HCT116 (cell line): ENCODE measurements at regions not wholly inside any gene's neighbourhood (a gene's known extent, or its start where the extent isn't known, plus 50 kb on each side); places are given as distances from the start of the nearest gene placed in this dataset.

Experiments
- ATAC-seq: fragments of 200-7000 bp; cut with Tn5 transposase; 2 replicates; pipeline ENCODE4 v1.9.1; 2020; ENCODE audit warnings: mild to moderate bottlenecking, moderate library complexity
- BruUV-seq: library from RNA; stranded (reverse); fragments of 400-500 nt; replicated peaks from 2 replicates; lab custom pipeline; 2021; lab: Mats Ljungman, UMichigan
- CTCF ChIA-PET: fragments of 300-600 bp; sonication (Branson Sonifier 250); formaldehyde crosslinking; loops from one replicate; lab custom pipeline; 2021; ENCODE audit warnings: antibody characterized with exemption; lab: Charles Lee
- POLR2A ChIA-PET: fragments of 300-600, 350-600 bp; sonication (Branson Sonifier 250); formaldehyde crosslinking; loops from one replicate; lab custom pipeline; 2021; ENCODE audit warnings: antibody characterized with exemption; lab: Charles Lee
- RAD21 ChIA-PET, 2 experiments: fragments of 300-600 bp; sonication (Branson Sonifier 250); formaldehyde crosslinking; loops; one replicate each; lab custom pipeline; 2023; ENCODE audit warnings: low total read pairs in 2 of 2; ENCODE audit not compliant: uncharacterized antibody in 2 of 2, unreplicated experiment in 2 of 2, low non-redundant PET in 1 of 2; lab: Charles Lee
- DNase-seq: peaks from one replicate; pipeline ENCODE4 v3.0.0-alpha.2; 2010; ENCODE audit warnings: low read depth, low spot score
- H2AFZ ChIP-seq: fragments of 200-600 bp; shearing (Covaris generic), sonication (generic); 2 replicates; pipeline ENCODE4 v1.6.1; 2017; ENCODE audit warnings: low read depth, mixed run types, mixed read lengths, antibody characterized with exemption, low read length; ENCODE audit not compliant: poor library complexity, severe bottlenecking
- H3K27ac ChIP-seq: 2 replicates; pipeline ENCODE4 v1.5.1; 2012; ENCODE audit warnings: low read depth, low read length
- H3K27me3 ChIP-seq: fragments of 200-600 bp; sonication (generic); 2 replicates; pipeline ENCODE4 v1.6.1; 2016; ENCODE audit warnings: mixed run types, low read length, mixed read lengths; ENCODE audit not compliant: insufficient read depth
- H3K36me3 ChIP-seq, 2 experiments: fragments of 200-500 bp in 1 of 2; fragments of 200-600 bp in 1 of 2; sonication (Bioruptor generic) in 1 of 2; sonication (generic) in 1 of 2; 2 replicates each; pipeline versions ENCODE4 v1.5.1 to v1.6.1; 2014 to 2016; ENCODE audit warnings: low read length in 2 of 2, inconsistent platforms in 1 of 2, mixed read lengths in 1 of 2, mixed run types in 1 of 2; ENCODE audit not compliant: insufficient read depth in 2 of 2, control insufficient read depth in 1 of 2
- H3K4me1 ChIP-seq, 2 experiments: fragments of 200-600 bp in 1 of 2; sonication (generic) in 1 of 2; 2 replicates each; pipeline versions ENCODE4 v1.5.1 to v1.6.1; 2012 to 2017; ENCODE audit warnings: low read length in 2 of 2, inconsistent platforms in 1 of 2, mild to moderate bottlenecking in 1 of 2, mixed read lengths in 1 of 2, mixed run types in 1 of 2, moderate library complexity in 1 of 2; ENCODE audit not compliant: insufficient read depth in 2 of 2, control insufficient read depth in 1 of 2
- H3K4me2 ChIP-seq: fragments of 200-600 bp; sonication (generic); 2 replicates; pipeline ENCODE4 v1.6.1; 2017; ENCODE audit warnings: mixed run types, low read length, mixed read lengths
- H3K4me3 ChIP-seq, 2 experiments: fragments of 200-600 bp in 1 of 2; sonication (generic) in 1 of 2; replicated peaks in 1 of 2; 2 replicates each; pipeline ENCODE4 v1.5.1; 2011 to 2016; ENCODE audit warnings: low read length in 2 of 2, control low read depth in 1 of 2, low read depth in 1 of 2, mild to moderate bottlenecking in 1 of 2, mixed read lengths in 1 of 2, mixed run types in 1 of 2
- H3K79me2 ChIP-seq: fragments of 200-600 bp; sonication (generic); 2 replicates; pipeline ENCODE4 v1.6.1; 2017; ENCODE audit warnings: mild to moderate bottlenecking, mixed run types, low read length, moderate library complexity, mixed read lengths; ENCODE audit not compliant: insufficient read depth
- H3K9ac ChIP-seq: fragments of 200-600 bp; sonication (generic); 2 replicates; pipeline ENCODE4 v1.6.1; 2016; ENCODE audit warnings: low read length, mixed read lengths
- H3K9me2 ChIP-seq: fragments of 200-600 bp; sonication (generic), shearing (Covaris generic); 2 replicates; pipeline ENCODE4 v1.6.1; 2017; ENCODE audit warnings: mixed run types, mild to moderate bottlenecking, moderate library complexity; ENCODE audit not compliant: insufficient read depth
- H3K9me3 ChIP-seq, 2 experiments: fragments of 200-500 bp in 1 of 2; fragments of 200-600 bp in 1 of 2; sonication (Bioruptor generic) in 1 of 2; sonication (generic) in 1 of 2; 2 replicates each; pipeline ENCODE4 v1.6.1; 2014 to 2017; ENCODE audit warnings: low read length in 2 of 2, mixed read lengths in 2 of 2, inconsistent platforms in 1 of 2, low read depth in 1 of 2, mild to moderate bottlenecking in 1 of 2, mixed run types in 1 of 2, moderate library complexity in 1 of 2; ENCODE audit not compliant: control insufficient read depth in 1 of 2, insufficient read depth in 1 of 2
- H4K20me1 ChIP-seq: fragments of 200-600 bp; sonication (generic), shearing (Covaris generic); 2 replicates; pipeline ENCODE4 v1.6.1; 2017; ENCODE audit warnings: mixed run types, mild to moderate bottlenecking, moderate library complexity; ENCODE audit not compliant: insufficient read depth
- CBX3 ChIP-seq: IDR thresholded peaks from 2 replicates; pipeline ENCODE4 v1.6.1; 2012; ENCODE audit warnings: low read depth
- CEBPB ChIP-seq: IDR thresholded peaks from 2 replicates; pipeline ENCODE4 v1.6.1; 2012; ENCODE audit warnings: low read depth
- CTCF ChIP-seq, 3 experiments: fragments of 200-600 bp in 1 of 3; sonication (generic) in 1 of 3; IDR thresholded peaks in 2 of 3; conservative IDR thresholded peaks in 1 of 3; 2 replicates each; pipeline ENCODE4 v1.5.1; 2012 to 2017; ENCODE audit warnings: low read depth in 2 of 3, low read length in 2 of 3, antibody characterized with exemption in 1 of 3, borderline replicate concordance in 1 of 3, control low read depth in 1 of 3, mild to moderate bottlenecking in 1 of 3, mixed read lengths in 1 of 3, mixed run types in 1 of 3, moderate library complexity in 1 of 3; ENCODE audit not compliant: insufficient read depth in 1 of 3
- EGR1 ChIP-seq: IDR thresholded peaks from 2 replicates; pipeline ENCODE4 v1.6.1; 2012; ENCODE audit warnings: low read depth
- ELF1 ChIP-seq: IDR thresholded peaks from 2 replicates; pipeline ENCODE4 v1.6.1; 2012; ENCODE audit warnings: low read depth, borderline replicate concordance
- EZH2 ChIP-seq: fragments of 200-600 bp; sonication (generic); IDR thresholded peaks from 2 replicates; pipeline ENCODE4 v1.6.1; 2017; ENCODE audit warnings: antibody characterized with exemption, mixed run types
- EZH2phosphoT487 ChIP-seq: fragments of 200-600 bp; IDR thresholded peaks from 2 replicates; pipeline ENCODE4 v1.6.1; 2018; ENCODE audit warnings: antibody characterized with exemption, borderline replicate concordance
- POLR2A ChIP-seq: IDR thresholded peaks from 2 replicates; pipeline ENCODE4 v1.7.0; 2011; ENCODE audit warnings: borderline replicate concordance; ENCODE audit not compliant: insufficient read depth, insufficient read length; ENCODE audit errors: extremely low read depth
- RAD21 ChIP-seq: IDR thresholded peaks from 2 replicates; pipeline ENCODE4 v1.6.1; 2012; ENCODE audit warnings: low read depth, mild to moderate bottlenecking
- SIN3A ChIP-seq: IDR thresholded peaks from 2 replicates; pipeline ENCODE4 v1.6.1; 2012; ENCODE audit warnings: low read depth
- SP1 ChIP-seq: IDR thresholded peaks from 2 replicates; pipeline ENCODE4 v1.6.1; 2012; ENCODE audit warnings: low read depth
- SRF ChIP-seq: IDR thresholded peaks from 2 replicates; pipeline ENCODE4 v1.6.1; 2012; ENCODE audit warnings: low read depth
- TCF7L2 ChIP-seq: IDR thresholded peaks from 2 replicates; pipeline ENCODE4 v1.7.0; 2011; ENCODE audit warnings: borderline replicate concordance, inconsistent platforms; ENCODE audit not compliant: insufficient read depth, insufficient read length; ENCODE audit errors: extremely low read depth
- YY1 ChIP-seq: IDR thresholded peaks from 2 replicates; pipeline ENCODE4 v1.6.1; 2011; ENCODE audit warnings: low read length, low read depth, moderate library complexity, mild to moderate bottlenecking; ENCODE audit not compliant: insufficient replicate concordance; ENCODE audit errors: extremely low read depth
- ZFX ChIP-seq: fragments of 450-650 bp; IDR thresholded peaks from 2 replicates; pipeline ENCODE4 v1.6.1; 2017
- ZNF274 ChIP-seq: fragments of 200-500 bp; sonication (Bioruptor generic); IDR thresholded peaks from 2 replicates; pipeline ENCODE4 v1.6.1; 2014; ENCODE audit warnings: mild to moderate bottlenecking, low read depth, low read length, inconsistent platforms
- intact Hi-C: fragments of 100-400 bp; cut with micrococcal nuclease; formaldehyde crosslinking; loops from 2 replicates; pipeline ENCODE4 v1.10.0; 2022
- TF ChIP-seq, protein P1 (sequence below): IDR thresholded peaks from 2 replicates; pipeline ENCODE4 v1.6.1; 2011; ENCODE audit warnings: mild to moderate bottlenecking, low read length, moderate library complexity; ENCODE audit not compliant: insufficient replicate concordance; ENCODE audit errors: extremely low read depth
- TF ChIP-seq, protein P2 (sequence below): IDR thresholded peaks from 2 replicates; pipeline ENCODE4 v1.6.1; 2012
- TF ChIP-seq, protein P3 (sequence below): IDR thresholded peaks from 2 replicates; pipeline ENCODE4 v1.6.1; 2012

DNA sequence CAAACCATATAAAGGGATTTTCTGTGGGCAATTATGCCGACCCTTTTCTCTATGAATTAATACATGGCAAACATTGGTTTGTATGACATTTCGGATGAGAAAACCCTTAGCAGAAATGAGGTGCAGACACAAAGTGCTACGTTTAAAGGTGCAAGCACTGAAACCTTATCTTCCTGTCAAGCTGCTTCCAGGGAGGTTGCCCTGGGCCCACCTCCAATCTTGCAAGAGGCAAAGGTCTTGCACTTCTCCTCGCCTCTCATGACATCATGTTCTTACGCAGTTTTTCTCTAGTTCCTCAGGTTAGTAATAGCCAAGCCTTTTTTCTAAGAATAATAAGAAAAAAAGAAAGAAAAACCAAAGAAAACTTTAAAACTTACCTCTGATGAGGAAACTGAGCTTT is 220.1 kb downstream of the DHX15 start:
- intact Hi-C loops: no loop called here
- peaks cover 9% of the 10 kb centered on the region; the same call in 1 of the 2 replicates for H3K27me3 ChIP-seq
- H3K9me2 ChIP-seq: no peaks in the 10 kb centered on the region
- no peaks in the 10 kb centered on the region for H3K36me3 ChIP-seq
- ChIA-PET RAD21 (no interaction called here), CTCF (no interaction called here), POLR2A (no interaction called here)
- no peaks in the 10 kb centered on the region for H3K4me1 ChIP-seq
- no peak for ATAC-seq
- TF ChIP-seq YY1 (no peak), CTCF (IDR thresholded peaks at IDR 0.05 in 2 of 3, conservative IDR thresholded peaks at IDR 0.05 in 1 of 3; ENCODE audit: borderline replicate concordance in 1 of 3, insufficient read depth in 1 of 3, low read depth in 2 of 3, low read length in 2 of 3) (no peak), CBX3 (no peak), ZNF274 (no peak), EZH2 (no peak), POLR2A (no peak), ELF1 (no peak), ZFX (no peak), SIN3A (no peak), RAD21 (no peak), TCF7L2 (no peak), CEBPB (no peak), EGR1 (no peak), SP1 (no peak), SRF (no peak), EZH2phosphoT487 (no peak)
- TF ChIP-seq, protein P1, sequence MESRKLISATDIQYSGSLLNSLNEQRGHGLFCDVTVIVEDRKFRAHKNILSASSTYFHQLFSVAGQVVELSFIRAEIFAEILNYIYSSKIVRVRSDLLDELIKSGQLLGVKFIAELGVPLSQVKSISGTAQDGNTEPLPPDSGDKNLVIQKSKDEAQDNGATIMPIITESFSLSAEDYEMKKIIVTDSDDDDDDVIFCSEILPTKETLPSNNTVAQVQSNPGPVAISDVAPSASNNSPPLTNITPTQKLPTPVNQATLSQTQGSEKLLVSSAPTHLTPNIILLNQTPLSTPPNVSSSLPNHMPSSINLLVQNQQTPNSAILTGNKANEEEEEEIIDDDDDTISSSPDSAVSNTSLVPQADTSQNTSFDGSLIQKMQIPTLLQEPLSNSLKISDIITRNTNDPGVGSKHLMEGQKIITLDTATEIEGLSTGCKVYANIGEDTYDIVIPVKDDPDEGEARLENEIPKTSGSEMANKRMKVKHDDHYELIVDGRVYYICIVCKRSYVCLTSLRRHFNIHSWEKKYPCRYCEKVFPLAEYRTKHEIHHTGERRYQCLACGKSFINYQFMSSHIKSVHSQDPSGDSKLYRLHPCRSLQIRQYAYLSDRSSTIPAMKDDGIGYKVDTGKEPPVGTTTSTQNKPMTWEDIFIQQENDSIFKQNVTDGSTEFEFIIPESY: no peak
- TF ChIP-seq, protein P2, sequence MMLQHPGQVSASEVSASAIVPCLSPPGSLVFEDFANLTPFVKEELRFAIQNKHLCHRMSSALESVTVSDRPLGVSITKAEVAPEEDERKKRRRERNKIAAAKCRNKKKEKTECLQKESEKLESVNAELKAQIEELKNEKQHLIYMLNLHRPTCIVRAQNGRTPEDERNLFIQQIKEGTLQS: no peak
- TF ChIP-seq, protein P3, sequence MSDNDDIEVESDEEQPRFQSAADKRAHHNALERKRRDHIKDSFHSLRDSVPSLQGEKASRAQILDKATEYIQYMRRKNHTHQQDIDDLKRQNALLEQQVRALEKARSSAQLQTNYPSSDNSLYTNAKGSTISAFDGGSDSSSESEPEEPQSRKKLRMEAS: no peak
- no peak overlapping the region for H3K27ac ChIP-seq
- no peak overlapping the region for H3K4me2 ChIP-seq
- H3K9ac ChIP-seq: no peak overlapping the region
- DNase-seq: no peak
- no peaks in the 10 kb centered on the region for H3K79me2 ChIP-seq
- no peaks in the 10 kb centered on the region for H4K20me1 ChIP-seq
- H3K4me3 ChIP-seq: no peak overlapping the region
- no peaks in the 10 kb centered on the region for H3K9me3 ChIP-seq
- no TSS peak for BruUV-seq
- no peak overlapping the region for H2AFZ ChIP-seq
